Endothelial cell of umbilical vein (primary cell): ENCODE measurements at regions not wholly inside any gene's neighbourhood (a gene's known extent, or its start where the extent isn't known, plus 50 kb on each side); places are given as distances from the start of the nearest gene placed in this dataset.

Experiments used
- BruUV-seq: library from RNA; stranded (reverse); fragments of 400-500 nt; replicated peaks from 2 replicates; lab custom pipeline; 2021; lab: Mats Ljungman, UMichigan
- CTCF ChIA-PET: fragments of 300-600, 350-600 bp; sonication (Branson Sonifier 250); formaldehyde crosslinking; loops from one replicate; lab custom pipeline; 2021; ENCODE audit warnings: antibody characterized with exemption, inconsistent platforms; lab: Charles Lee
- POLR2A ChIA-PET: fragments of 300-600, 350-600 bp; sonication (Branson Sonifier 250); formaldehyde crosslinking; loops from one replicate; lab custom pipeline; 2021; ENCODE audit warnings: antibody characterized with exemption, inconsistent platforms; lab: Charles Lee
- DNase-seq: peaks from one replicate; pipeline ENCODE4 v3.0.0-alpha.2; 2011; ENCODE audit warnings: low read depth, low spot score
- FAIRE-seq: peaks from 2 replicates; lab custom pipeline; 2011; peaks lifted over from hg19 to GRCh38; lab: Jason Lieb, UNC
- H2AFZ ChIP-seq: 2 replicates; pipeline ENCODE4 v1.6.0; 2012; ENCODE audit warnings: low read depth, low read length, control low read depth, inconsistent platforms
- H3K27ac ChIP-seq: 2 replicates; pipeline ENCODE4 v1.5.1; 2011; ENCODE audit warnings: low read depth, mild to moderate bottlenecking, control low read depth, low read length, moderate library complexity; ENCODE audit not compliant: insufficient read depth
- H3K27me3 ChIP-seq, 2 experiments: 2 replicates each; pipeline versions ENCODE4 v1.6.0 to v1.6.1; 2011; ENCODE audit warnings: low read length in 2 of 2, mixed read lengths in 1 of 2; ENCODE audit not compliant: control insufficient read depth in 2 of 2, insufficient read depth in 2 of 2
- H3K36me3 ChIP-seq, 2 experiments: 2 replicates in 1 of 2; 3 replicates in 1 of 2; pipeline ENCODE4 v1.5.1; 2011; ENCODE audit warnings: low read length in 2 of 2, mild to moderate bottlenecking in 1 of 2, moderate library complexity in 1 of 2; ENCODE audit not compliant: control insufficient read depth in 2 of 2, insufficient read depth in 2 of 2; ENCODE audit errors: extremely low read depth in 1 of 2
- H3K4me1 ChIP-seq: 3 replicates; pipeline ENCODE4 v1.5.1; 2011; ENCODE audit warnings: mild to moderate bottlenecking, low read length; ENCODE audit not compliant: control insufficient read depth, insufficient read depth; ENCODE audit errors: extremely low read depth
- H3K4me2 ChIP-seq: 2 replicates; pipeline ENCODE4 v1.6.1; 2011; ENCODE audit warnings: low read length, control low read depth, mixed read lengths; ENCODE audit not compliant: insufficient read depth
- H3K4me3 ChIP-seq, 3 experiments: fragments of 200-600 bp in 1 of 3; sonication (generic), shearing (Covaris generic) in 1 of 3; replicated peaks in 1 of 3; 2 replicates each; pipeline ENCODE4 v1.5.1; 2011 to 2016; ENCODE audit warnings: control low read depth in 3 of 3, low read length in 3 of 3, mild to moderate bottlenecking in 2 of 3, inconsistent platforms in 1 of 3, low read depth in 1 of 3, moderate library complexity in 1 of 3; ENCODE audit not compliant: insufficient read depth in 1 of 3
- H3K79me2 ChIP-seq: 2 replicates; pipeline ENCODE4 v1.6.0; 2012; ENCODE audit warnings: low read length, inconsistent platforms; ENCODE audit not compliant: control insufficient read depth, insufficient read depth
- H3K9ac ChIP-seq: replicated peaks from 2 replicates; pipeline ENCODE3; 2011; ENCODE audit warnings: low read length, control low read depth; ENCODE audit not compliant: insufficient read depth; ENCODE audit errors: extremely low read depth
- H3K9me1 ChIP-seq: replicated peaks from 3 replicates; pipeline ENCODE4 v1.6.0; 2011; ENCODE audit warnings: mild to moderate bottlenecking, low read length; ENCODE audit not compliant: control insufficient read depth, insufficient read depth; ENCODE audit errors: extremely low read depth
- H3K9me3 ChIP-seq: replicated peaks from 2 replicates; pipeline ENCODE4 v1.5.1; 2012; ENCODE audit warnings: low read length, inconsistent platforms; ENCODE audit not compliant: control insufficient read depth, insufficient read depth
- H4K20me1 ChIP-seq: replicated peaks from 2 replicates; pipeline ENCODE3; 2011; ENCODE audit warnings: mild to moderate bottlenecking, low read length; ENCODE audit not compliant: control insufficient read depth, insufficient read depth; ENCODE audit errors: extremely low read depth
- EZH2 ChIP-seq: IDR thresholded peaks from 2 replicates; pipeline ENCODE4 v1.6.1; 2012; ENCODE audit warnings: borderline replicate concordance, low read depth, mild to moderate bottlenecking, moderate library complexity, low read length, inconsistent platforms; ENCODE audit not compliant: severe bottlenecking
- FOS ChIP-seq: IDR thresholded peaks from 2 replicates; pipeline ENCODE4 v1.6.1; 2011; ENCODE audit warnings: mild to moderate bottlenecking, low read length, moderate library complexity, borderline replicate concordance; ENCODE audit not compliant: insufficient read depth
- GATA2 ChIP-seq: IDR thresholded peaks from 2 replicates; pipeline ENCODE4 v1.7.0; 2011; ENCODE audit warnings: low read depth, mild to moderate bottlenecking, moderate library complexity, mixed read lengths, low read length; ENCODE audit not compliant: insufficient read length, insufficient read depth
- JUN ChIP-seq: IDR thresholded peaks from 2 replicates; pipeline ENCODE4 v1.6.1; 2011; ENCODE audit warnings: borderline replicate concordance, low read depth; ENCODE audit not compliant: insufficient read length, insufficient read depth
- MYC ChIP-seq: IDR thresholded peaks from one replicate; pipeline ENCODE4 v1.6.1; 2011; ENCODE audit warnings: mild to moderate bottlenecking, low read depth, low read length
- POLR2A ChIP-seq: IDR thresholded peaks from 2 replicates; pipeline ENCODE4 v1.6.1; 2012; ENCODE audit warnings: low read depth, mild to moderate bottlenecking, control low read depth, low read length
- POLR2AphosphoS5 ChIP-seq: IDR thresholded peaks from 2 replicates; pipeline ENCODE4 v1.6.1; 2012; ENCODE audit warnings: low read depth, mild to moderate bottlenecking, control low read depth, low read length, moderate library complexity; ENCODE audit not compliant: insufficient read depth
- dilution Hi-C: fragments of 300-500 bp; cut with MboI; formaldehyde crosslinking; loops from one replicate; pipeline ENCODE4 v1.15.0; 2019; ENCODE audit warnings: low sequenced_read_pairs; ENCODE audit not compliant: extremely low pct_ligation_motif_present
- intact Hi-C: fragments of 100-400 bp; cut with micrococcal nuclease; formaldehyde crosslinking; loops from one replicate; pipeline ENCODE4 v1.10.0; 2022
- TF ChIP-seq, protein P1 (sequence below), 2 donors: IDR thresholded peaks; 1 replicate in 1 of 2; 2 replicates in 1 of 2; pipeline ENCODE4 v1.5.1; 2011; ENCODE audit warnings: low read length in 2 of 2, mild to moderate bottlenecking in 2 of 2, moderate library complexity in 2 of 2, control low read depth in 1 of 2, inconsistent platforms in 1 of 2, low read depth in 1 of 2; ENCODE audit not compliant: insufficient read depth in 1 of 2; ENCODE audit errors: extremely low read depth in 1 of 2
- TF ChIP-seq, protein P2 (sequence below): IDR thresholded peaks from 2 replicates; pipeline ENCODE4 v1.6.1; 2011; ENCODE audit not compliant: insufficient read depth, insufficient read length

DNA sequence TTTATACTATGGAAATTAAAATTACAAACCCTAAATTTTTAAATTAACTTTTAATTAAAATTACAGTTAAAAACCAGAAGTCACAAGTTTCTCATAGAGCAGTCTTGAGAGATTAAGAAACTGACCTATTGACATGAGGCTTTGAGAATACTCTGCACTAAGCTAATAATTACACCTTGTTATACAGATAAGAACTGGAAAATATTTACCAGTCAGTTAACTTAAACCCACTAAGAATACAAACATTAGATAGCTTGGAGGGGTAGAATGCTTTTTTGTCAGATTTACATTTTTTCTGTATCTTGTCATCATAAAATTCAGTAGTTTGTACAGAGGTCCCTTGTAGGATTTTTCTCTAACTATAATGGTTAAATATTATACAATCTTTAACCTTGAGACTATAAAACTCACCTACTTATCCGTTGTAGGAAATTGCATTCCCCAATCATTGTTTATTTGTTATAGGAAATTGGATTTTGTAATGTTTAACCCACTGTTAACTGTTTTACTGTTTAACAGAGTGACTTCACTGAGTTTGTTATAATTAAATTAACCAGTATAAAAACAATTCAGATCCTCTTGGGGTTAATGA, 219.7 kb upstream of the PKDCC start:
- CTCF ChIA-PET, result no interaction called here
- no peak overlapping the region for H3K4me3 ChIP-seq

More for the DNA sequence above, 219.7 kb upstream of the PKDCC start:
- TF ChIP-seq POLR2AphosphoS5 (no peak), FOS (no peak), EZH2 (no peak), GATA2 (no peak), JUN (no peak), MYC (no peak), POLR2A (no peak)
- TF ChIP-seq, protein P1, sequence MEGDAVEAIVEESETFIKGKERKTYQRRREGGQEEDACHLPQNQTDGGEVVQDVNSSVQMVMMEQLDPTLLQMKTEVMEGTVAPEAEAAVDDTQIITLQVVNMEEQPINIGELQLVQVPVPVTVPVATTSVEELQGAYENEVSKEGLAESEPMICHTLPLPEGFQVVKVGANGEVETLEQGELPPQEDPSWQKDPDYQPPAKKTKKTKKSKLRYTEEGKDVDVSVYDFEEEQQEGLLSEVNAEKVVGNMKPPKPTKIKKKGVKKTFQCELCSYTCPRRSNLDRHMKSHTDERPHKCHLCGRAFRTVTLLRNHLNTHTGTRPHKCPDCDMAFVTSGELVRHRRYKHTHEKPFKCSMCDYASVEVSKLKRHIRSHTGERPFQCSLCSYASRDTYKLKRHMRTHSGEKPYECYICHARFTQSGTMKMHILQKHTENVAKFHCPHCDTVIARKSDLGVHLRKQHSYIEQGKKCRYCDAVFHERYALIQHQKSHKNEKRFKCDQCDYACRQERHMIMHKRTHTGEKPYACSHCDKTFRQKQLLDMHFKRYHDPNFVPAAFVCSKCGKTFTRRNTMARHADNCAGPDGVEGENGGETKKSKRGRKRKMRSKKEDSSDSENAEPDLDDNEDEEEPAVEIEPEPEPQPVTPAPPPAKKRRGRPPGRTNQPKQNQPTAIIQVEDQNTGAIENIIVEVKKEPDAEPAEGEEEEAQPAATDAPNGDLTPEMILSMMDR (IDR thresholded peaks at IDR 0.05; ENCODE audit: extremely low read depth in 1 of 2, insufficient read depth in 1 of 2, low read depth in 1 of 2, low read length in 2 of 2), result no peak
- TF ChIP-seq, protein P2, sequence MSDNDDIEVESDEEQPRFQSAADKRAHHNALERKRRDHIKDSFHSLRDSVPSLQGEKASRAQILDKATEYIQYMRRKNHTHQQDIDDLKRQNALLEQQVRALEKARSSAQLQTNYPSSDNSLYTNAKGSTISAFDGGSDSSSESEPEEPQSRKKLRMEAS, result no peak
- POLR2A ChIA-PET, result no interaction called here
- H3K36me3 ChIP-seq, result no peaks in the 10 kb centered on the region
- peaks cover 0 to 8% of the 10 kb centered on the region in 2 experiments for H3K27me3 ChIP-seq
- no peaks in the 10 kb centered on the region for H3K9me3 ChIP-seq
- H3K27ac ChIP-seq, result no peak overlapping the region
- no TSS peak for BruUV-seq
- FAIRE-seq (no peak), DNase-seq (no peak)
- H4K20me1 ChIP-seq, result no peaks in the 10 kb centered on the region
- H3K79me2 ChIP-seq, result no peaks in the 10 kb centered on the region
- dilution Hi-C loops, result no loop called here
- no peak overlapping the region for H2AFZ ChIP-seq
- H3K9me1 ChIP-seq, result no peaks in the 10 kb centered on the region
- intact Hi-C loops, result no loop called here
- no peak overlapping the region for H3K9ac ChIP-seq
- no peak overlapping the region for H3K4me2 ChIP-seq
- H3K4me1 ChIP-seq, result no peaks in the 10 kb centered on the region
